GM12892 (cell line): ENCODE measurements at regions not wholly inside any gene's neighbourhood (a gene's known extent, or its start where the extent isn't known, plus 50 kb on each side); places are given as distances from the start of the nearest gene placed in this dataset.

ENCODE experiments used
- POLR2A ChIP-seq: IDR thresholded peaks from 2 replicates; pipeline ENCODE4 v1.6.1; 2011; ENCODE audit warnings: low read depth, low read length, control low read depth
- POLR2AphosphoS5 ChIP-seq: IDR thresholded peaks from 2 replicates; pipeline ENCODE4 v1.6.1; 2011; ENCODE audit warnings: low read depth, low read length, control low read depth
- TAF1 ChIP-seq: IDR thresholded peaks from 2 replicates; pipeline ENCODE4 v1.6.1; 2011; ENCODE audit warnings: low read depth, mild to moderate bottlenecking, control low read depth, low read length, borderline replicate concordance

DNA sequence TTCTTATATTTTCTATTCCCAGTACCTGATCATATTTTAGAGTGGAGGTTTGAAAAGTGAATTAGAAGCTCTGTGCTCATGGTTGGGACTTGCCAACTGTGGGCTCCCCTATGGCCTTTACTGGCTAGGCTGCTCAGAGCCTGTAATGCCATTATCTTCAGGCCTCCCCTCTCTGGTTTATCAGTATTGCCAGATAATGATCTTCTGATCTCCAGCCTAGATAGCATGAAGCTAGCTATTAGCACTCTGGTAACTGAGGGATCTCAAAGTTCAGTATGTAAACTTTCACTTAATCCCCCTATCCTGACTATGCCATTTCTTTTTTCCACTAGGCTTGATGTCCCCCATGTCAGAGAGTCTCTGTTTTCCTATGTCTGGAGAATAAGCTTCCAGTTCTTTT lies 393.7 kb upstream of the CITED2 start:
- TF ChIP-seq TAF1 (no peak), POLR2A (no peak), POLR2AphosphoS5 (no peak)
